Common myeloid progenitor, CD34-positive (primary cell): ENCODE measurements at regions not wholly inside any gene's neighbourhood (a gene's known extent, or its start where the extent isn't known, plus 50 kb on each side); places are given as distances from the start of the nearest gene placed in this dataset.

Experiments used
- CTCF ChIA-PET: fragments of 350-600 bp; sonication (Branson Sonifier 250); formaldehyde crosslinking; loops from one replicate; lab custom pipeline; 2021; ENCODE audit warnings: antibody characterized with exemption; lab: Charles Lee
- POLR2A ChIA-PET: fragments of 350-600 bp; sonication (Branson Sonifier 250); formaldehyde crosslinking; loops from one replicate; lab custom pipeline; 2021; ENCODE audit warnings: antibody characterized with exemption; lab: Charles Lee
- DNase-seq, 3 donors: peaks; one replicate each; pipeline versions ENCODE4 v3.0.0 to v3.0.0-alpha.2; 2013
- H3K27ac ChIP-seq, 2 experiments: 1 replicate in 1 of 2; 2 replicates in 1 of 2; pipeline ENCODE4 v1.7.0; 2013; ENCODE audit warnings: inconsistent platforms in 2 of 2, low read length in 2 of 2, mild to moderate bottlenecking in 2 of 2, low read depth in 1 of 2, moderate library complexity in 1 of 2; ENCODE audit not compliant: severe bottlenecking in 2 of 2, insufficient read depth in 1 of 2, poor library complexity in 1 of 2
- H3K27me3 ChIP-seq, 5 experiments: replicated peaks in 2 of 5; 1 replicate in 3 of 5; 2 replicates in 2 of 5; pipeline versions ENCODE4 v1.6.1 to v1.7.0; 2013; ENCODE audit warnings: low read length in 4 of 5, mild to moderate bottlenecking in 2 of 5, moderate library complexity in 2 of 5, inconsistent platforms in 1 of 5; ENCODE audit not compliant: insufficient read depth in 5 of 5, control insufficient read depth in 4 of 5
- H3K36me3 ChIP-seq, 4 experiments: 1 replicate in 2 of 4; 2 replicates in 2 of 4; pipeline versions ENCODE4 v1.6.1 to v1.7.0; 2013; ENCODE audit warnings: low read length in 3 of 4, control low read depth in 1 of 4, mild to moderate bottlenecking in 1 of 4; ENCODE audit not compliant: control insufficient read depth in 4 of 4, insufficient read depth in 4 of 4
- H3K4me1 ChIP-seq, 4 experiments: 1 replicate in 3 of 4; 2 replicates in 1 of 4; pipeline versions ENCODE4 v1.6.1 to v1.7.1; 2013; ENCODE audit warnings: low read length in 3 of 4, mild to moderate bottlenecking in 3 of 4, control low read depth in 1 of 4, inconsistent platforms in 1 of 4, moderate library complexity in 1 of 4; ENCODE audit not compliant: control insufficient read depth in 4 of 4, insufficient read depth in 4 of 4; ENCODE audit errors: control extremely low read depth in 1 of 4
- H3K4me3 ChIP-seq, 7 experiments: 1 replicate in 4 of 7; 2 replicates in 3 of 7; pipeline versions ENCODE4 v1.5.1 to v1.7.0; 2013; ENCODE audit warnings: mild to moderate bottlenecking in 7 of 7, low read length in 6 of 7, moderate library complexity in 6 of 7, inconsistent platforms in 2 of 7, low read depth in 2 of 7, control low read depth in 1 of 7; ENCODE audit not compliant: insufficient read depth in 4 of 7, control insufficient read depth in 1 of 7; ENCODE audit errors: extremely low read depth in 1 of 7
- H3K9me3 ChIP-seq, 5 experiments: 1 replicate in 4 of 5; 2 replicates in 1 of 5; pipeline versions ENCODE4 v1.6.1 to v1.7.1; 2013; ENCODE audit warnings: low read length in 4 of 5, mild to moderate bottlenecking in 2 of 5, inconsistent platforms in 1 of 5, low read depth in 1 of 5, moderate library complexity in 1 of 5; ENCODE audit not compliant: control insufficient read depth in 4 of 5, insufficient read depth in 2 of 5; ENCODE audit errors: control extremely low read depth in 1 of 5
- WGBS: methylation state at CpG from one replicate; pipeline ENCODE4 v1.1.5; 2013; ENCODE audit not compliant: insufficient coverage; 5-methylcytosine and 5-hydroxymethylcytosine counted together

DNA sequence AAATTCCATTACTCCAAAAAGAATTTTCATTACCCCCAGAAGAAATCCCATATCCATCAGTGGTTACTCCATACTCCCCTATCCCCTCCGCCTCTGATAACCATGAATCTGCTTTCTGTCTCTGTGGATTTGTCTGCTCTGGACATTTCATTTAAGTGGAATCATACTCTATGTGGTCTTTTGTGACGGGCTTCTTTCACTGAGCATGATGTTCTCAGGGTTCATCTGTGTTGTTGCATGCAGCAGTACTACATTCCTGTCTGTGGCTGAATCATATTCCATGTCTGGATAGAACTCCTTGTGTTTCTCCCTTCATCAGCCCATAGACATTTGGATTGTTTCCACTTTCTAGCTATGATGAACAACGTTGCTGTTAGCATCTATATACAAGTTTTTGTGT, 59.5 kb upstream of the IRX3 start:
- Histone ChIP-seq H3K4me1 (no peaks in the 10 kb centered on the region), H3K36me3 (no peaks in the 10 kb centered on the region), H3K4me3 (no peak overlapping the region), H3K27me3 (peaks cover 0 to 24% (median 7%) of the 10 kb centered on the region in 5 experiments), H3K27ac (no peak overlapping the region), H3K9me3 (peaks cover 0 to 7% (median 0%) of the 10 kb centered on the region in 5 experiments)
- ChIA-PET POLR2A (no interaction called here), CTCF (no interaction called here)
- 86% methylated on average over 1 of the region's 3 CpGs for WGBS
- DNase-seq: no peak

DNA sequence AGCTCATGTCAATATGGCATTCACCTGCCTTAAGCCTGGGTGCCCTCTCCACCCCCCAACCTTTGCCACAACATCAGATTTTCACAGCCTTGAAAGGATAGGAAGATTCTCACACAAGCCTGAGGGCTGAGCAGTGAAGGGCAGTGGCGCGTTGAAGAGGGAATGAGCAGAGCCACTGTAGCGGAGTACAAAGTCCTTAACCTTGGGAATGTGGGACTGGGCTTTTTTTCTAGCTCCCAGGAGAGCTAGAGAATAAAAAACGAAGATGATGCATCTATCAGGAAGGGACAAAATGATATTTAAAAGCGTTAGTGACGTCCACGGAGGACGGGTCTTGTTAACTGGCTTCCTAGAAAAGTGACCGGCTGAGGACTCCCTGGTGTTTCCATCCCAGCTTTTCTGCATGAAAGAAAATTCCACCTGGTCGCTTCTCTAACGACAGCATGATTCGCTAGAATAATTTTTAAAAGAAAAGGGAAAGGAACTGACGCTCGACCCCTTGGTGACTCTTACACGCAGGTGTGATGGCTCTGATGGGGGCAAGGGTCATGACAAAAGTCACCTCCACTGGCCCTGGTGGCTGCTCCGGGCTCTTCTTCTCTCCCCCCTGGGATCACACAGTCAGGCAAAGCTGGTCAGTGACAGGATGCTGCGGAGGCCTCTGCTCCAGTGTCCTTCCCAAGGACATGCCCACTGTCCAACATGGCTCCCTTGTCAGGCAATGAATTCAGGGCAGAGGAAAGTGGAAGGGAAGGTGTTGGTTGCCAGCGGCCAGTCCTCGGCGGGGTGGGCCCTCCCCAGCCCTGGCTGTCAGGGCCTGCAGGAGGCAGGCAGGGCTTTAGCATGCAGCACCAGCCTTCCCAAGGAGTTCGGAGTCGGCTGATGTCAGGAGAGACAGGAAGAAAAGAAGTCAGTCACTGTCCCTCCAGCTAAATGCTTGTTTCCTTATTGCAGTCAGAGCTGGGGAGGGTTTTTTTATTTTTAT, 58.4 kb upstream of the IRX3 start:
- H3K27ac ChIP-seq: no peak overlapping the region
- peaks cover 0 to 27% (median 7%) of the 10 kb centered on the region in 5 experiments for H3K27me3 ChIP-seq
- WGBS: 85% methylated on average over 20 of the region's 22 CpGs
- ChIA-PET POLR2A (no interaction called here), CTCF (no interaction called here)
- H3K4me3 ChIP-seq: no peak overlapping the region
- peaks cover 0 to 5% (median 0%) of the 10 kb centered on the region in 5 experiments for H3K9me3 ChIP-seq
- DNase-seq: no peak
- H3K4me1 ChIP-seq: no peaks in the 10 kb centered on the region
- no peaks in the 10 kb centered on the region for H3K36me3 ChIP-seq

DNA sequence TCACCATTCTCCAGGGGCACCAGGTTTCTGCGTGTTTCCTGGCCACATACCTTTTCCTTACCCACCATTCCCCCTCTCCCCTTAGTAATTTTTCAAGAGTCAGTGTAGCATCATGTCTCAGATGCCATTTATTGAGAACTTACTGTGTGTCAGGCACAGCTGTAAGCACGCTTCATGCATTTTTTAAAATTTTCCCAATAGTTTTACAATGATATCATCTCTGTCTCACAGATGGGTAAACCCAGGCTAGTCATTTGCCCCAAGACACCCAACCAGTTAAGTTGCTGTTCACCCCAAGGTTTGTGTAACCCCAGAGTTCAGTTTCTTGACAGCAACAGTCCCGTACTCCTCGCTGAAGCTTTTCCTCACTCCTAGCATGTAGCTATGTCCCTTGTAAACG, 56.4 kb upstream of the IRX3 start:
- Histone ChIP-seq H3K9me3 (peaks cover 0 to under 1% (median 0%) of the 10 kb centered on the region in 5 experiments), H3K4me1 (no peaks in the 10 kb centered on the region), H3K27me3 (peaks cover 0 to 42% (median 8%) of the 10 kb centered on the region in 5 experiments), H3K36me3 (no peaks in the 10 kb centered on the region), H3K27ac (no peak overlapping the region), H3K4me3 (no peak overlapping the region)
- ChIA-PET POLR2A (no interaction called here), CTCF (interaction anchor here (1.2 kb wide), 1 partner anchor 11 kb away, joined by 4 read pairs; no protein-coding TSS in a partner anchor)
- 77% methylated on average over 4 of the region's 5 CpGs for WGBS
- DNase-seq: no peak

DNA sequence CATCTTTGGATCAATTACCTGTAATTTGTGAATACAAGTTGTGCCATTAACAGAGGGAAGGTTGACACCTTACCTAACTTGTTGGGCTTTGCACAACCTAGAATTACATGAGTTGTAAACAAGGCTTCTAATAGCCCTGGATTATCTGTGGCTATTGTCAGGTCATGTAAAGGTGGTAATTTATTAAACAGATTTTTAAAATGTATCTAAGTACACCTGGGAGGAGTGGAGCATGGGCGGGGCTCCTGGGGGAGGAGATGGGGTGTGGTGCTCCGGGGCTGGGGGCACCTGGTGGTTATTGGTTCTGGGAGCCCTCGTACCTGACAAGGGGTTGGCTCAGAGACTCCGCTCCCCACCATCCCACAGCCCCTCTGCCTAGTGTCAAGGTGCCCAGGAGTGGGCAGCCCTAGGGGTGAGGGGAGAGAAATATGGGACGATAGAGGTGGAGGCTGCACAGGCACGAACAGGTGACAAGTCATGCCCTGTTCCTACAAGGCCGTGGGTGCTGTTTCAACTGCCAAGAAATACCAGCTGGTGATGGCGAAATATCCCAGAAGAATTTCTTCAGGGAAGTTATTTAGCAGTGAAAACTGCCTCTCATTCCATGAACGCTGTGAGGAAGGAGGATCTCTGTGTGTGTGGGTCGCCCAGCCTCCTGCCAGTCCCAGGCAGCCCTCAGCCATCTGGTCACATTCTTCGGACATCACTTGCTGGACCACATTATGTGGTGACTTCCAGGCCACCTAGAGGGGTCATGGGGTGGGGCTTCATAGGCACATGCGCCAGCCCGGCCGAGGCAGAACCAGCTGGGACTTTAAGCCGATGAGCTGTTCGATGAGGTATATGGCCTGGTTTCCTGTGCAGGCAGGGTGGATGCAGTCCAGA, 55.5 kb upstream of the IRX3 start:
- WGBS: 97% methylated on average over 13 of the region's 16 CpGs
- ChIA-PET CTCF (interaction anchor here (1.2 kb wide), 1 partner anchor 10 kb away, joined by 4 read pairs; no protein-coding TSS in a partner anchor), POLR2A (no interaction called here)
- no peak for DNase-seq
- no peak overlapping the region for H3K27ac ChIP-seq
- no peaks in the 10 kb centered on the region for H3K9me3 ChIP-seq
- H3K36me3 ChIP-seq: no peaks in the 10 kb centered on the region
- peaks cover 3 to 50% (median 9%) of the 10 kb centered on the region in 5 experiments for H3K27me3 ChIP-seq
- H3K4me1 ChIP-seq: no peaks in the 10 kb centered on the region
- H3K4me3 ChIP-seq: no peak overlapping the region

DNA sequence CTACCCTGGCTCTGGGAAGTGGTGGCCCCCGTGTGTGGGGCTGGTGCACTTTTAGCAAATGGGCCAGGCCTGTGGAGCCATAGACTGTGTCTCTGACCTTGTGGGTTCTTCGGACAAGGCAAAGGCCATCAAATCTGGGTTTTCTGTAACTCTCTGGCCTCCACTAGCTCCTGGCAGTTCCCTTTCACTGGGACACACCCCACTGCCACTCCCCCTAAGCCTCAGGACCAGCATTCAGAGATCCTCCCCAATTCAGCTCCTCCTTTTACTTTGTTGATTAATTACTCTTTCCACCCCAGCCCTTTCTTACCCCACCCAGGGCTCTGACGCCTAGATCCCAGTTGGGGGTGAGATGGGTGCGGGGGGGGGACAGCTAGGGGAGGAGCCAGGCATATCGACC, 53.9 kb upstream of the IRX3 start:
- DNase-seq: no peak
- H3K27me3 ChIP-seq: peaks cover 3 to 62% (median 7%) of the 10 kb centered on the region in 5 experiments
- H3K27ac ChIP-seq: no peak overlapping the region
- H3K9me3 ChIP-seq: no peaks in the 10 kb centered on the region
- H3K36me3 ChIP-seq: no peaks in the 10 kb centered on the region
- ChIA-PET CTCF (no interaction called here), POLR2A (interaction anchor here (0.6 kb wide), 1 partner anchor 277 kb away, joined by 3 read pairs; no protein-coding TSS in a partner anchor)
- H3K4me1 ChIP-seq: no peaks in the 10 kb centered on the region
- 58% methylated on average over 4 of the region's 5 CpGs for WGBS
- no peak overlapping the region for H3K4me3 ChIP-seq

DNA sequence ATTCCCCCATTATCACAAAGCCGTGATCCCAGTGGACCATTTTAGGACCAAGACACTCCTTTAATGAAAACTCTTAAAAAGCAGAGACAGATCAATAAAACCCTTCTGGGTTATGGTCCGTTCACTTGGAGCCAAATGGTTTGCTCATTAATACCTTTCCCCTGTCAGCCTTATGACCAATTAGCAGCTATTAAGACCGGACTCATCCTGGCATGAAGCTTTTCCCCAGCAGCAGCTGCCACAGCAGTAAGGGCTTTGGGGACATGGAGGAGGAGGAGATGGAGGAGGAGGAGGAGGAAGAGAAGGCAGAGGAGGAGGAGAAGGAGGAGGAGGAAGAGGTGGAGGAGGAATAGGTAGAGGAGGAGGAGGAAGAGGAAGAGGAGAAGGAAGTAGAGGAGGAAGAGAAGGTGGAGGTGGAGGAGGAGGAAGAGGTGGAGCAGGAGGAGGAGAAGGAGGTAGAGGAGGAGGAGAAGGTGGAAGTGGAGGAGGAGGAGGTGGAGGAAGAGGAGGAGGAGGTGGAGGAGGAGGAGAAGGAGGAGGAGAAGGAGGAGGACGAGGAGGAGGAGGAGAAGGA, 50.1 kb upstream of the IRX3 start:
- CTCF ChIA-PET: no interaction called here
- 40% methylated on average over 2 of the region's 4 CpGs for WGBS
- peaks cover 2 to 66% (median 7%) of the 10 kb centered on the region in 5 experiments for H3K27me3 ChIP-seq
- no peak overlapping the region for H3K4me3 ChIP-seq
- H3K36me3 ChIP-seq: no peaks in the 10 kb centered on the region
- POLR2A ChIA-PET: no interaction called here
- DNase-seq: no peak
- H3K4me1 ChIP-seq: no peaks in the 10 kb centered on the region
- no peak overlapping the region for H3K27ac ChIP-seq
- H3K9me3 ChIP-seq: no peaks in the 10 kb centered on the region
